Activated naive CD8-positive, alpha-beta T cell treated with anti-CD3 and anti-CD28 coated beads, Interleukin-2, amount 50 U/mL, for 24 hours (primary cell): ENCODE measurements at regions not wholly inside any gene's neighbourhood (a gene's known extent, or its start where the extent isn't known, plus 50 kb on each side); places are given as distances from the start of the nearest gene placed in this dataset.
"Not testable (repeated sequence)": the region's sequence is repeated elsewhere in the genome, so short reads cannot be mapped to it uniquely, and the experiment has no call there.

Experiments
- ATAC-seq: fragments of 150-1000 bp; cut with Tn5 transposase; one replicate; pipeline ENCODE4 v1.10.0; 2021
- DNase-seq: peaks from one replicate; pipeline ENCODE4 v3.0.0; 2021
- H3K27ac Mint-ChIP-seq: one replicate; pipeline ENCODE4 v1.8.0; 2021; ENCODE audit warnings: mild to moderate bottlenecking, mixed read lengths
- H3K27me3 Mint-ChIP-seq: one replicate; pipeline ENCODE4 v1.8.0; 2021; ENCODE audit warnings: mixed read lengths
- H3K36me3 Mint-ChIP-seq: one replicate; pipeline ENCODE4 v1.8.0; 2021; ENCODE audit warnings: low read depth, mixed read lengths
- H3K4me1 Mint-ChIP-seq: one replicate; pipeline ENCODE4 v1.8.0; 2021; ENCODE audit warnings: mixed read lengths
- H3K4me3 Mint-ChIP-seq: one replicate; pipeline ENCODE4 v1.8.0; 2021; ENCODE audit warnings: mild to moderate bottlenecking, moderate library complexity, mixed read lengths
- H3K9me3 Mint-ChIP-seq: one replicate; pipeline ENCODE4 v1.8.0; 2021; ENCODE audit warnings: mixed read lengths

- not testable (repeated sequence) for DNase-seq, H3K4me3 Mint-ChIP-seq, H3K27me3 Mint-ChIP-seq, H3K4me1 Mint-ChIP-seq, H3K36me3 Mint-ChIP-seq, ATAC-seq, H3K27ac Mint-ChIP-seq
- H3K9me3 Mint-ChIP-seq: peaks cover 16% of the 10 kb centered on the region
Observed at GRCh38 chr9:28524309-28524708, 951.0 kb upstream of the C9orf72 start.

- no peaks in the 10 kb centered on the region for H3K4me1 Mint-ChIP-seq
- DNase-seq (no peak), ATAC-seq (no peak)
- H3K27ac Mint-ChIP-seq: no peak overlapping the region
- peaks cover 5% of the 10 kb centered on the region for H3K9me3 Mint-ChIP-seq
- no peaks in the 10 kb centered on the region for H3K36me3 Mint-ChIP-seq
- no peaks in the 10 kb centered on the region for H3K27me3 Mint-ChIP-seq
- no peak overlapping the region for H3K4me3 Mint-ChIP-seq
Observed at GRCh38 chr9:28528049-28528448, 954.8 kb upstream of the C9orf72 start.

DNA sequence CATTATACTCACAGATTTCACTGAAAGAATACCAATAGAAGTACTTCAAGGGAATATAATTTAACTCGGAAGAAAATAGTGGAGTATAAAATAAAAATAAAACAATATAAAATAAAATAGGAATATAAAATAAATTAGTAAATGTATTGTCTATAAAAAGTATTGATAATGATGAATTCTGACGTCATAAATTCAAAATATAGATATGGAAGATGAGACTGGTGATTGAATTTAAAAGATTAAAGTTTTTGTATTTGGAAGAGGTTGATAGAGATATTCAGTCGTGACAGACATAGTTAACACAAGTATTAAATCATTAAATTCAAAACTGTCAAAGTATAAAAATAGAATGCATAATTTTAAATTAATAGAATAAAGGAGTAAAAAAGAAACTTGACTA is 964.9 kb upstream of the C9orf72 start:
- ATAC-seq: no peak
- no peak overlapping the region for H3K4me3 Mint-ChIP-seq
- H3K36me3 Mint-ChIP-seq: no peaks in the 10 kb centered on the region
- H3K4me1 Mint-ChIP-seq: no peaks in the 10 kb centered on the region
- no peaks in the 10 kb centered on the region for H3K27me3 Mint-ChIP-seq
- no peak for DNase-seq
- peaks cover 8% of the 10 kb centered on the region for H3K9me3 Mint-ChIP-seq
- H3K27ac Mint-ChIP-seq: no peak overlapping the region

GRCh38 chr9:28539434-28540070 is 966.3 kb upstream of the C9orf72 start:
- Mint-ChIP-seq H3K36me3 (no peaks in the 10 kb centered on the region), H3K27ac (no peak overlapping the region), H3K4me3 (no peak overlapping the region), H3K4me1 (no peaks in the 10 kb centered on the region), H3K9me3 (peaks cover 8% of the 10 kb centered on the region), H3K27me3 (no peaks in the 10 kb centered on the region)
- ATAC-seq (no peak), DNase-seq (no peak)

DNA sequence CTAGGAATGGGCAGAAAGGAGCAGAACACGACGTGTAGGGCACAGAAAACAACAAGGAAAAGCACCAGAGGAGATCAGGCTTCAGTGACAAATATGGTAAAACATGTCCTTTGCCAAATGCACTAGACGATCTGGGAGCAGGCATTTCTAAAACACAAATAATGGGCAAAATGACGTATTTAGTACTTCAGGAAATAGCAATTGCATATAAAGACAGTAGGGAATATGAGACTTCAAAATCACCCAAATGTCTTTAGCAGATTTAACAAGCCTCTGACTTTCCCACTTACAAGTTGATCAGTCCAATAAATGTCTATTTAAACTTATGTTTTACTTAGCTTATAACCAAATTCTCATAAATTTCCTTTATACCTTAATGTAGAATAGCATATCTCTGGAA is 969.6 kb upstream of the C9orf72 start:
- Mint-ChIP-seq H3K4me3 (no peak overlapping the region), H3K27ac (no peak overlapping the region), H3K4me1 (no peaks in the 10 kb centered on the region), H3K36me3 (no peaks in the 10 kb centered on the region), H3K9me3 (no peaks in the 10 kb centered on the region), H3K27me3 (no peaks in the 10 kb centered on the region)
- ATAC-seq (no peak), DNase-seq (no peak)

GRCh38 chr9:28547527-28547926 is 974.2 kb upstream of the C9orf72 start:
- H3K27ac Mint-ChIP-seq: no peak overlapping the region
- no peaks in the 10 kb centered on the region for H3K4me1 Mint-ChIP-seq
- H3K4me3 Mint-ChIP-seq: no peak overlapping the region
- ATAC-seq (no peak), DNase-seq (no peak)
- H3K27me3 Mint-ChIP-seq: no peaks in the 10 kb centered on the region
- no peaks in the 10 kb centered on the region for H3K36me3 Mint-ChIP-seq
- peaks cover 14% of the 10 kb centered on the region for H3K9me3 Mint-ChIP-seq

DNA sequence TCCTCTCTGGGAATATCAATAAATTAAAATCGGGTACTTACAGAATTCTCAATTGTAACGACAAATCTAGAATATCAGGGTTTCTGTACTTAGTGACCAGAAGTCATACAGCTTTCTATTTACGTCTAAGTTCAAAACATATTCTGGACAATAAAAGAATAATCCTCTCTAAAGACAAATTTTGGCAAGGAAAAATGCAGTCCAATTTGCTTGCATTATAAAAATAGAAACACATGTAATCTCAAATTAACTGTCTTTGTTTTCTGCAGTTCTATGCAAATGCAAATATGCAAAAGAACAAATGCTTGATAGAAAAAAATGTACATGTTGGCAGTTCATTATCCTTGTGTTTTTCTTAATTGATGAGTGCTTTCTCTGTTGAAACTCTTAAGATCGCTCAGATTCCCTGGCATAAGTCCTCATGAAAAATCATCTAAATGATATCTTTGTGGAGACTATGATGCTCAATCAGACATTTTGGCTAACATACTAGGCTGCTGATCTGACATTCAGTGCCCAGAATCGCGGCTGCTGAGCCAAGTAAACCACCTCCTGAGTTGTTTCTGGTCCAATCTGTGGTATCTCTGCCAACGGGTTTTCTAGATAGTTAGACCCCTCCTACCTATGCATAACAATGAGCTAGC is 990.1 kb upstream of the C9orf72 start:
- DNase-seq (no peak), ATAC-seq (no peak)
- Mint-ChIP-seq H3K4me1 (no peaks in the 10 kb centered on the region), H3K36me3 (no peaks in the 10 kb centered on the region), H3K27ac (no peak overlapping the region), H3K27me3 (no peaks in the 10 kb centered on the region), H3K4me3 (no peak overlapping the region), H3K9me3 (no peaks in the 10 kb centered on the region)

DNA sequence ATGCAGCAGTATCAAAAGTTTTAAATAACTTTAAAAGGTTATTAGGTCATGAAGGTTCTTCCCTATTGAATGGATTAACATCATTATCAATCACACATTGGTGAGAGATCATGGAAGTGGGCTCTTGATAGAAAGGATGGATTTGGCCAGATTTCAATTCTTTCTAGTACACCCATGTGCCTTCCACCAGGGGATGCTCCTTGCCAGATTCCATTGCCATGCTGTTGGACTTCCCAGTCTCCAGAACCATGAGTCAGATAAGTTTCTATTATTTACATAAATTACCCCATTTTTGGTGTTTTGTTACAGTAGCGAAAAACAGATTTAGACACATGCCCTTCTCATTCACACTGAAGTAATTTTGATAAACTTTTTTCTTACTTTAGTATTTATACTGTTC is 1010.6 kb upstream of the C9orf72 start:
- no peaks in the 10 kb centered on the region for H3K27me3 Mint-ChIP-seq
- no peak overlapping the region for H3K4me3 Mint-ChIP-seq
- H3K27ac Mint-ChIP-seq: no peak overlapping the region
- ATAC-seq (no peak), DNase-seq (no peak)
- H3K36me3 Mint-ChIP-seq: no peaks in the 10 kb centered on the region
- peaks cover 3% of the 10 kb centered on the region for H3K9me3 Mint-ChIP-seq
- H3K4me1 Mint-ChIP-seq: no peaks in the 10 kb centered on the region

DNA sequence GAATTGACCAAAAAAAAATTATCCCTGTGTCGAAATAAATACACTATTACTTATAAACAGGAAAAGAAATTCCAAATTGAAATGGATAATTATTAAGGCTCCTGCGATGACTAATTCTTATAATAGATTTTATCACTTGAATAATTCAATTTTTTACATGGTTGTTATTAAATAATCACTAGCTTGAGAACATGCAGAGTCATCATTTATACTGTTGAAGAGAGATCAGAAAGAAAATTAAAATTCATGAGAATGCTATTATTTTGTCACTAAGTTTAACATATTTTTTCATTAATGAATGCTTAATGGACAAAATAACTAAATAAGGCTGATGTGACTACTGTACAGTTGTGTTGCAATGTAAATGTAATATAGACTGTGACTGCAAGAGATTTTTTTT is 1011.3 kb upstream of the C9orf72 start:
- no peaks in the 10 kb centered on the region for H3K27me3 Mint-ChIP-seq
- H3K4me3 Mint-ChIP-seq: no peak overlapping the region
- no peak for DNase-seq
- peaks cover 3% of the 10 kb centered on the region for H3K9me3 Mint-ChIP-seq
- ATAC-seq: no peak
- no peaks in the 10 kb centered on the region for H3K36me3 Mint-ChIP-seq
- H3K4me1 Mint-ChIP-seq: no peaks in the 10 kb centered on the region
- H3K27ac Mint-ChIP-seq: no peak overlapping the region

- Mint-ChIP-seq H3K4me1 (no peaks in the 10 kb centered on the region), H3K9me3 (peaks cover 3% of the 10 kb centered on the region), H3K27me3 (no peaks in the 10 kb centered on the region), H3K4me3 (no peak overlapping the region), H3K27ac (no peak overlapping the region), H3K36me3 (no peaks in the 10 kb centered on the region)
- DNase-seq: no peak
- no peak for ATAC-seq
Observed at GRCh38 chr9:28587052-28587451, 1013.8 kb upstream of the C9orf72 start.

DNA sequence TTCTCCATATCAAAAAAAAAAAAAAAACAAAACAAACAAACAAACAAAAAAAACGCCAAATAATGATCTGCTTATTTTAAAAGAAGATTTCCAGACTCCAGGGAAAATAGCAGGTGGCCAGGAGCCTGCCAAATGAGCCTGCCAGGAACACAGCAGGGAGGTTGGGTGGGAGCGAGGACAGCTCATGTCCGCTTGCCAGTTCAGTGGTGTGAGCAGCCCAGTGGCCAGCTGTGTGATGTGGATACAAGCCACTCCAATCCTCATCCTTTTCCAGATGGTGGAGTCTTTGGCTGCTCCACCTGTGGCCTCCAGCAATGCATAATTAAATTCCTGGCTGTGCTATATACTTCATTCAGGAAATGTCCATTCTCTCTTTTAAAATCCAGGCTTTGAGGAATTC is 1025.1 kb upstream of the C9orf72 start:
- H3K4me3 Mint-ChIP-seq: no peak overlapping the region

DNA sequence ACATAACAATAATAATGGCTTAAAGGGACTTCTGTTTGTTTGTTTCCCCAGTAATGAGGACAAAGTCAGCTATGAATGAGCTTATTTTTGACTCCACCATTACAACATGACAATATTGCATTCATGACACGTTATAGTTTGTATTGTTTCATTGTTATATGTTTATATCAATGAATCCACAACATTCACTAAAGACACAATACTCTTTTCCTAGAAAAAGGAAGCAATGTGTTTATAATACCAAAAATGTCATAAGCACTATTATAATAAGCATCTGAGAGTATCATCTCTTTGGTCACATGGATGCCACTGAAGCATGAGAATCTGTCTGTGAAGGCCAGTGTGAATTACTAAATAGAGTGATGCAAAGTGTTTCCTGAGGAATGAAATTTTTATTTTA is 1026.9 kb upstream of the C9orf72 start:
- Mint-ChIP-seq H3K36me3 (no peaks in the 10 kb centered on the region), H3K27ac (no peak overlapping the region), H3K4me1 (no peaks in the 10 kb centered on the region), H3K9me3 (no peaks in the 10 kb centered on the region), H3K4me3 (no peak overlapping the region), H3K27me3 (no peaks in the 10 kb centered on the region)
- no peak for ATAC-seq
- DNase-seq: no peak

More for the DNA sequence above, 1025.1 kb upstream of the C9orf72 start:
- DNase-seq (no peak), ATAC-seq (no peak)
- Mint-ChIP-seq H3K27me3 (no peaks in the 10 kb centered on the region), H3K4me1 (no peaks in the 10 kb centered on the region), H3K36me3 (no peaks in the 10 kb centered on the region), H3K27ac (no peak overlapping the region), H3K9me3 (peaks cover 3% of the 10 kb centered on the region)

DNA sequence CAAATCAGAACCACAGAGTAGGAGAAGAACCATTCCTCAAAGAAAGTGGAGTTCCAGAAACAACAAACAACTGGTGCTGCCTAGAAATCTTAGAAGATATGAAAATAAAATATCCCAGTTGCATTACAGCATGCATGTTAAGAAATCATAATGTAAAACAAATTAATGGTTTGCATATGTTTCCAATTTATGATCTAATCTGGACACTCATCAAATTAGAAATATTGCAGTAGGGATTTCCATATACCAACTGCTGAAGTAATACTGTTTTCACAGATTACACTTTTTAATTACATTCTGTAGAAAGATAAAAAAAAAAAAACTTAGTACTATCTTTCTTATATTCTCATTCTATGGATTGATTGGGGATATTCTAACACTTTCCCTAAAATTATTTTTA is 1034.6 kb upstream of the C9orf72 start:
- ATAC-seq (no peak), DNase-seq (no peak)
- Mint-ChIP-seq H3K36me3 (no peaks in the 10 kb centered on the region), H3K27ac (no peak overlapping the region), H3K4me1 (no peaks in the 10 kb centered on the region), H3K9me3 (no peaks in the 10 kb centered on the region), H3K27me3 (no peaks in the 10 kb centered on the region), H3K4me3 (no peak overlapping the region)

DNA sequence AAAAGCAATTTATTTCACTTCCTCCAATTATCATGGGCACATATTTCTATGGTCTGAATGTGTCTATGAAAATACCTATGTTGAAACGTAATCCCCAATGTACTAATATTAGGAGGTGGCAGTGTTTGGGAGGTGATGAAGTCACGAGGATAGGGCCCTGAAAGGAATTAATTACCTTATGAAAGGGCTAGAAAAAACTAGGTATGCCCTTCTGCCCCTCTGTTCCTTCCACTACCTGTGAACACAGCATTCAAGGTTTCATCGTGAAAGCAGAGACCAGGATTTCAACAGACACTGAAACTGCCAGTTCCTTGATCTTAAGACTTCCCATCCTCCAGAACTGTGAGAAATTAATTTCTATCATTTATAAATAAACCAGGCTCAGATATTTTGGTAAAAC is 1037.1 kb upstream of the C9orf72 start:
- Mint-ChIP-seq H3K4me1 (no peaks in the 10 kb centered on the region), H3K36me3 (no peaks in the 10 kb centered on the region), H3K27ac (no peak overlapping the region), H3K27me3 (no peaks in the 10 kb centered on the region), H3K9me3 (no peaks in the 10 kb centered on the region), H3K4me3 (no peak overlapping the region)
- ATAC-seq (no peak), DNase-seq (no peak)

GRCh38 chr9:28616310-28616709 is 1043.0 kb upstream of the C9orf72 start:
- H3K27me3 Mint-ChIP-seq: no peaks in the 10 kb centered on the region
- no peaks in the 10 kb centered on the region for H3K36me3 Mint-ChIP-seq
- DNase-seq: no peak
- ATAC-seq: no peak
- H3K4me1 Mint-ChIP-seq: no peaks in the 10 kb centered on the region
- no peak overlapping the region for H3K27ac Mint-ChIP-seq
- no peak overlapping the region for H3K4me3 Mint-ChIP-seq
- H3K9me3 Mint-ChIP-seq: peaks cover 7% of the 10 kb centered on the region

DNA sequence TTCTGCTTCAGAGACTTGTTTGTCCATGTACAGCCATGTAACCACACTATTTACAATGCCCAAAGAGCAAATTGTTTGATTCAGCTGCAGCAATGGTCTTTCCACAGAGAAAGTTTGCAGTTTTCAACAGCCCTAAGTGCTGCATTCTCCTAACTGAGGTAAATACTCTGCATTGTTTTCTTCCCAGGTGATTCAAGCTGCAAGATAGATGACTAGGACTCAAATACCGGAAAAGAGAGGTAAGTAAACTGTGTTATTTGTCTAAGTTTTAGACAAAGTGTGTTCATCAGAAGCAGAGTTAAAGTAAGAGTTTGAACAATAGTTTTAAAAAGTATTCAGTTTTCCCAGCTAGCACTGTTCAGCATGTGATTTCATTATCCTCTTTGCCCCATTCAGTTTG is 1046.7 kb upstream of the C9orf72 start:
- H3K4me3 Mint-ChIP-seq: no peak overlapping the region
- DNase-seq (no peak), ATAC-seq (no peak)
- H3K27me3 Mint-ChIP-seq: no peaks in the 10 kb centered on the region
- H3K27ac Mint-ChIP-seq: no peak overlapping the region
- H3K36me3 Mint-ChIP-seq: no peaks in the 10 kb centered on the region
- H3K9me3 Mint-ChIP-seq: peaks cover 7% of the 10 kb centered on the region
- H3K4me1 Mint-ChIP-seq: no peaks in the 10 kb centered on the region
